IMR-90 (cell line): ENCODE measurements at regions not wholly inside any gene's neighbourhood (a gene's known extent, or its start where the extent isn't known, plus 50 kb on each side); places are given as distances from the start of the nearest gene placed in this dataset.

Source experiments
- ATAC-seq: fragments of 200-7000 bp; cut with Tn5 transposase; 2 replicates; pipeline ENCODE4 v1.9.1; 2020; ENCODE audit warnings: low read depth, mild to moderate bottlenecking, moderate library complexity
- BruUV-seq: library from RNA; stranded (reverse); fragments of 400-500 nt; replicated peaks from 2 replicates; lab custom pipeline; 2021; lab: Mats Ljungman, UMichigan
- CTCF ChIA-PET: fragments of 300-600 bp; formaldehyde crosslinking; extraction: SDS; loops from one replicate; lab custom pipeline; 2021; ENCODE audit warnings: antibody characterized with exemption; lab: Yijun Ruan, JAX
- POLR2A ChIA-PET: fragments of 300-600 bp; sonication (Branson Sonifier 250); formaldehyde crosslinking; loops from one replicate; lab custom pipeline; 2022; ENCODE audit warnings: antibody characterized with exemption; ENCODE audit not compliant: unreplicated experiment; lab: Charles Lee
- DNase-seq: peaks from one replicate; pipeline ENCODE4 v3.0.0; 2013
- H2AFZ ChIP-seq: replicated peaks from 2 replicates; pipeline ENCODE3; 2013; ENCODE audit warnings: low read length, mild to moderate bottlenecking; ENCODE audit not compliant: poor library complexity
- H2AK5ac ChIP-seq: 2 replicates; pipeline ENCODE4 v1.6.1; 2013; ENCODE audit warnings: low read depth, low read length, inconsistent platforms
- H2AK9ac ChIP-seq: replicated peaks from 2 replicates; pipeline ENCODE3; 2013; ENCODE audit warnings: mild to moderate bottlenecking, low read depth, low read length, moderate library complexity; ENCODE audit not compliant: poor library complexity
- H2BK120ac ChIP-seq: 2 replicates; pipeline ENCODE4 v1.6.1; 2013; ENCODE audit warnings: low read depth, low read length, inconsistent platforms
- H2BK15ac ChIP-seq: 3 replicates; pipeline ENCODE4 v1.6.1; 2013; ENCODE audit warnings: low read depth, low read length, inconsistent platforms
- H2BK20ac ChIP-seq: 2 replicates; pipeline ENCODE4 v1.6.1; 2013; ENCODE audit warnings: low read depth, mild to moderate bottlenecking, inconsistent platforms, low read length, moderate library complexity
- H2BK5ac ChIP-seq: 2 replicates; pipeline ENCODE4 v1.6.1; 2013; ENCODE audit warnings: mild to moderate bottlenecking, low read depth, low read length, inconsistent platforms; ENCODE audit not compliant: poor library complexity, severe bottlenecking
- H3K14ac ChIP-seq: replicated peaks from 2 replicates; pipeline ENCODE4 v1.6.1; 2013; ENCODE audit warnings: low read depth, low read length, inconsistent platforms
- H3K18ac ChIP-seq: 2 replicates; pipeline ENCODE4 v1.6.1; 2013; ENCODE audit warnings: low read depth, low read length, control low read depth
- H3K23ac ChIP-seq: 2 replicates; pipeline ENCODE4 v1.6.1; 2013; ENCODE audit warnings: low read depth, low read length, inconsistent platforms
- H3K27ac ChIP-seq: 2 replicates; pipeline ENCODE4 v1.5.1; 2013; ENCODE audit warnings: mild to moderate bottlenecking, control low read depth, low read length; ENCODE audit not compliant: insufficient read depth
- H3K27me3 ChIP-seq: 2 replicates; pipeline ENCODE4 v1.6.1; 2013; ENCODE audit warnings: low read length; ENCODE audit not compliant: control insufficient read depth, insufficient read depth
- H3K36me3 ChIP-seq: 2 replicates; pipeline ENCODE4 v1.6.1; 2013; ENCODE audit warnings: low read length, mixed read lengths; ENCODE audit not compliant: control insufficient read depth, insufficient read depth
- H3K4ac ChIP-seq: 2 replicates; pipeline ENCODE4 v1.6.1; 2013; ENCODE audit warnings: low read depth, low read length, inconsistent platforms
- H3K4me1 ChIP-seq: 2 replicates; pipeline ENCODE4 v1.6.1; 2013; ENCODE audit warnings: low read length, mixed read lengths; ENCODE audit not compliant: control insufficient read depth, insufficient read depth
- H3K4me2 ChIP-seq: 2 replicates; pipeline ENCODE4 v1.6.1; 2013; ENCODE audit warnings: low read depth, mild to moderate bottlenecking, control low read depth, low read length, moderate library complexity
- H3K4me3 ChIP-seq: 2 replicates; pipeline ENCODE4 v1.5.1; 2013; ENCODE audit warnings: low read depth, mild to moderate bottlenecking, control low read depth, low read length, moderate library complexity; ENCODE audit not compliant: insufficient read depth
- H3K56ac ChIP-seq: 2 replicates; pipeline ENCODE4 v1.6.1; 2013; ENCODE audit warnings: low read length, inconsistent platforms; ENCODE audit not compliant: insufficient read depth; ENCODE audit errors: extremely low read depth
- H3K79me1 ChIP-seq, 2 experiments: 2 replicates each; pipeline ENCODE4 v1.6.1; 2013; ENCODE audit warnings: low read length in 2 of 2, inconsistent platforms in 1 of 2, low read depth in 1 of 2
- H3K9ac ChIP-seq: 2 replicates; pipeline ENCODE4 v1.6.1; 2013; ENCODE audit warnings: low read depth, low read length, control low read depth
- H3K9me1 ChIP-seq: 2 replicates; pipeline ENCODE4 v1.6.1; 2013; ENCODE audit warnings: low read length, inconsistent platforms; ENCODE audit not compliant: insufficient read depth
- H3K9me3 ChIP-seq: 2 replicates; pipeline ENCODE4 v1.6.1; 2013; ENCODE audit warnings: low read length; ENCODE audit not compliant: control insufficient read depth, insufficient read depth
- H4K20me1 ChIP-seq: 2 replicates; pipeline ENCODE4 v1.6.1; 2013; ENCODE audit warnings: low read length, inconsistent platforms; ENCODE audit not compliant: insufficient read depth
- H4K5ac ChIP-seq: 2 replicates; pipeline ENCODE4 v1.6.1; 2013; ENCODE audit warnings: mild to moderate bottlenecking, low read depth, low read length, control low read depth
- H4K8ac ChIP-seq, 2 experiments: 2 replicates each; pipeline ENCODE4 v1.6.1; 2013; ENCODE audit warnings: low read depth in 2 of 2, low read length in 2 of 2, control low read depth in 1 of 2, inconsistent platforms in 1 of 2
- H4K91ac ChIP-seq: 2 replicates; pipeline ENCODE4 v1.6.1; 2013; ENCODE audit warnings: low read depth, low read length, inconsistent platforms; ENCODE audit not compliant: insufficient read depth
- MAFK ChIP-seq: IDR thresholded peaks from 2 replicates; pipeline ENCODE4 v1.6.1; 2012; ENCODE audit warnings: low read depth, low read length, improper control_type of control experiment
- MXI1 ChIP-seq: IDR thresholded peaks from 2 replicates; pipeline ENCODE4 v1.6.1; 2012; ENCODE audit warnings: low read depth, mild to moderate bottlenecking, low read length, moderate library complexity, borderline replicate concordance
- NFE2L2 ChIP-seq: fragments of 150-350 bp; IDR thresholded peaks from 2 replicates; pipeline ENCODE4 v1.6.1; 2016; ENCODE audit warnings: low read depth, mild to moderate bottlenecking, low read length
- RAD21 ChIP-seq: IDR thresholded peaks from 2 replicates; pipeline ENCODE4 v1.6.1; 2012; ENCODE audit warnings: low read length, improper control_type of control experiment
- WGBS, 2 experiments: methylation state at CpG; one replicate each; pipeline versions ENCODE4 v1.1.5 to v1.1.7; 2013; ENCODE audit warnings: missing lambda C conversion rate in 2 of 2; ENCODE audit not compliant: insufficient read length in 1 of 2; ENCODE audit errors: extremely low coverage in 2 of 2; 5-methylcytosine and 5-hydroxymethylcytosine counted together
- dilution Hi-C: fragments of 300-500 bp; cut with HindIII; formaldehyde crosslinking; loops from one replicate; pipeline ENCODE4 v1.14.3; 2018; ENCODE audit warnings: low sequenced_read_pairs; ENCODE audit not compliant: unreplicated experiment
- in situ Hi-C: fragments of 300-500 bp; cut with MboI; formaldehyde crosslinking; loops from 3 replicates; pipeline ENCODE4 v1.14.3; 2019; ENCODE audit warnings: low sequenced_read_pairs, inconsistent platforms, mixed read lengths
- intact Hi-C: fragments of 100-400 bp; cut with micrococcal nuclease; formaldehyde crosslinking; loops from 2 replicates; pipeline ENCODE4 v1.10.0; 2022

DNA sequence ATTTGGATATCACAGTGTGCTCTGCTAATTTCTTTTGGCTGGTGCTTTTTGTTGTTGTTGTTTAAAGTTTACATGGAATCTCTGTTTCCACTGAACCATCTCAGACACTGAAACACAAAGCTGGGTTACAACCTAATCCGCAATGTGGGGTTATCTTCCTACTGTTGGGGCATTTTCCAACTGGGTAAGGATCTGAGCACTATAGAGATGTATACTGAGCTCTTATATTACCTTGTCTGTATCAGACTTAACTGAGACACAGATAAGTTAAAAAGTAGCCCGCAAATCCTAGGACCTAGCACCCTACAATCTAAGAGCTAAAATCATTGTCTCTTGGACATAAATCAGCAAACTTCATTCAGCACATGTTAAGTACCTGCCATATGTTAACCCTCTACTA is 169.2 kb downstream of the LTN1 start:
- WGBS, 2 experiments = no CpG with 5 or more reads among the region's 2 CpGs
- dilution Hi-C loops (no loop called here), in situ Hi-C loops (no loop called here), intact Hi-C loops (loop anchor here (5.0 kb wide), 1 partner anchor 59 kb away; no protein-coding TSS in a partner anchor)
- no peak overlapping the region for H3K27ac ChIP-seq
- H3K18ac ChIP-seq = peak overlapping the region; percentile 82; the same call in 1 of the 2 replicates
- H2AK5ac ChIP-seq = no peak overlapping the region
- no peak for TF ChIP-seq RAD21
- TF ChIP-seq MAFK = no peak
- TF ChIP-seq NFE2L2 = no peak
- TF ChIP-seq MXI1 = no peak
- no peak overlapping the region for H4K8ac ChIP-seq
- H2BK5ac ChIP-seq = no peak overlapping the region
- H2AFZ ChIP-seq = no peak overlapping the region
- no peak overlapping the region for H3K14ac ChIP-seq
- ATAC-seq (no peak), DNase-seq (no peak)
- no peak overlapping the region for H3K4me2 ChIP-seq
- H3K9me3 ChIP-seq = no peaks in the 10 kb centered on the region
- no peaks in the 10 kb centered on the region for H3K36me3 ChIP-seq
- H3K27me3 ChIP-seq = no peaks in the 10 kb centered on the region
- no peak overlapping the region for H3K4me3 ChIP-seq
- H3K4ac ChIP-seq = no peak overlapping the region; the same call in 1 of the 2 replicates
- peak overlapping the region; percentile 48 for H2BK120ac ChIP-seq
- H3K56ac ChIP-seq = no peak overlapping the region
- H2AK9ac ChIP-seq = no peak overlapping the region
- H3K9ac ChIP-seq = no peak overlapping the region
- no peak overlapping the region for H4K91ac ChIP-seq
- peaks cover 17% of the 10 kb centered on the region for H3K4me1 ChIP-seq
- 0 out of 2 replicates have a peak overlapping the region, but pooled peaks have one; percentile 49 for H2BK20ac ChIP-seq
- no peak overlapping the region for H4K5ac ChIP-seq
- no peak overlapping the region for H3K23ac ChIP-seq
- H4K20me1 ChIP-seq = no peaks in the 10 kb centered on the region
- ChIA-PET CTCF (no interaction called here), POLR2A (no interaction called here)
- H2BK15ac ChIP-seq = no peak overlapping the region; the same call in 2 of the 3 replicates
- H3K79me1 ChIP-seq = no peaks in the 10 kb centered on the region
- no peaks in the 10 kb centered on the region for H3K9me1 ChIP-seq
- BruUV-seq = no TSS peak
